ENCODE measurements at regions not wholly inside any gene's neighbourhood (a gene's known extent, or its start where the extent isn't known, plus 50 kb on each side); places are given as distances from the start of the nearest gene placed in this dataset.
A peak's percentile ranks its signal among the peaks of the same experiment; 100 is the strongest.

DNA sequence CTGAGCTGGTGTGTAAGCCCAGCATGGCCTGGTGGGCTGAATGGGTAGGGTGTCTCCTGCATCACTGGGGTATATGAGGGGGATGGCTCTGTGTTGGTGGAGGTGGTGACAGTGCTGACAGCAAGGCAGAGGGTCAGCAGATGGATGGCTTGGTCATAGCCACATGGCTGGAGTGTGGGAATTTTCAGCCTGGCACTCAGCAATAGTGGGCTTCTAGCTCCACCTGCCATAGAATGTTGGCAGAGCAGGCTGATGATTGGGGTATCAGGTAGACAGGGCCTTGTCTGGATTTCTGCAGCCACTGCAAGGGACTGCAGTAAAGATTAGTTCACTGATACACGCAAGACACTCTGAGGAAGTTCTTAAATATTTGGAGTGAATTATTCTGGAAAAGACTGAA, 137.5 kb upstream of the BACH2 start:
- no peak for DNase-seq

DNA sequence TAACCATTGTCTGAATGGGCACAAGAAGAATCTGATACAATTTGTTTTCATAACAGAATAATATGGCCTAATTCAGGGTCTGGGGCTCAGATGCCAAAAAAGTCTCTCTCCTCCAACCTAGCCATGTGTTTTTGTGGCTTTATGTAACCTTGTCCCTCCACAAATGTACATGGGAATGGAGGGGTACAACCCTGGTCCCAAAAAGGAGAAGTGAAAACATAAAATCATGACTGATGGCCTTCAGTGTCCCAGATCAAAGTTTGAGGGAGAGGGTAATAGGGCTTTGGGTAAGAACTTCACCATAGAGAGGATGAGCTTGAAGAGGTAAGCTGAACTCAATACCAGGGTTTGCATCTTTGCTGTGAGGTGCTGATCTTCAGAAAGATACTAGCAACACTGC, 136.3 kb upstream of the BACH2 start:
- DNase-seq: no peak

DNA sequence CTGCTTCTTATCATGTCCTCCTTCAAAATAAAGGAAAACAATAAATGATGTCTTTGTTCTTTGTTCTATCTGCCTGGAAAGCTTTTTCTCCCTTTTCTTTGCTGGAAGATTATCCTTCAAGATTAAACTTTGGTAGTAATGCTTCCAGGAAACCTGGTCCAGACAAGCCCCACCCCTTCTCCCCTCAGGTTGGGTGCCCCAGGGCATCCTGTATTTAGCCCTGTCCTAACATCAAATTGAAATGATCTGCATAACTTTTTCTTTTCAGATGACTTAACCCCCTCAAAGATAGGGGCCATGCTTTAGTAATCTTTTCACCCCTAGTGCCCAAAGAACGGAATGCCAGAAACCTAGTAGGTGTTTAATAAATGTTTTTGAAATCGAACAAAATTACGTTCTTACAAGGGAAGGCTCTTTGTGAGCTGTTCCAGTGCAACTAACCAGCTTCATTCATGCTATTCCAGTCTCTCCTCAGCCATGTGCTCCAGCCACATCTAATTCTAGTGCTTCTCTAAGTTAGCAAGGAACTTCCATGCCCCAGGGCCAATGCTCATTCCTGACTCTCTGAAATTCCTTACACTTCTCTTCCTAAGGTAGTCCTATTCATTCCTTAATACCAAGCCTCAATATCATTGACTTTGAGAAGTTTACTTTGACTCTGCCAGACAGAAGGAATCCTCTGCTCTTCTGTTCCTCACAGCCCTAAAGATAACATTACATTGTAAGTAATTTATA, 135.6 kb upstream of the BACH2 start:
- DNase-seq: no peak

DNA sequence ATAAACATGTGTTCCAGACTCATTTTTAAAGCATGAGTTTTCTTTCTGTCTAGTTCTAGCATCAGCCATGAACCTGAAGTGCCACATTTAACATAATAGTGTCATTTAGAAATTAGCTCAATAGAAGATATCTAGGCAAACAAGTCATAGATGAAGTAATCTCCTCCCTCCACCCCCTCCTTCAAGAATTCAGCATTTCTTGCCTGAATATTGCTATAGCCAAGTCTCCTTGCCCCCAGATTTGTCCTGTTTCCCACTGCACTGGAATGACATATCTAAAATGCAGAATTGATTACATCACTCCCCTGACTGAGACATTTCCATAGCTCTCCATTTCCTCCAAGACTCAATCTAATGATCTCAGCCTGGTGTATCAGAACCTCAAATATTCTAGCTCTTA, 134.9 kb upstream of the BACH2 start:
- DNase-seq: no peak

DNA sequence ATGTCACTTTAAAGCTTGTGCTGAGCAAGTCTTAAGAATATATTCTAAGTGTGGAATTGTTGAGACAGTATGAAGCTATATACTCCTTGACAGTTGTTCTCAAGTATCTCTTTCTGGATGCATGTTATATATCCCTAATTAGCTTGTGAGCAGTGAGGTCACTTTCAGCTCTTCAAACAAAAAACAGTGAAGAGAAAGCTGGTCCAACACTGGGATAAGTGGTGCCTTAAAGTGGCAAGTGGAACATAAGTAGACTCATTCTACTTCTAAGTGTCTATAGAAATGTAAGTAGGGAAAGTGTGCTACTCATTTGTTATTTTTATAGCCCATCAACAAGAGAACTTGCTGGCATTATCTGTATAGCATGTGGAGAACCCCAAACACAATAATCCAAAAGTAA, 133.1 kb upstream of the BACH2 start:
- DNase-seq: no peak

DNA sequence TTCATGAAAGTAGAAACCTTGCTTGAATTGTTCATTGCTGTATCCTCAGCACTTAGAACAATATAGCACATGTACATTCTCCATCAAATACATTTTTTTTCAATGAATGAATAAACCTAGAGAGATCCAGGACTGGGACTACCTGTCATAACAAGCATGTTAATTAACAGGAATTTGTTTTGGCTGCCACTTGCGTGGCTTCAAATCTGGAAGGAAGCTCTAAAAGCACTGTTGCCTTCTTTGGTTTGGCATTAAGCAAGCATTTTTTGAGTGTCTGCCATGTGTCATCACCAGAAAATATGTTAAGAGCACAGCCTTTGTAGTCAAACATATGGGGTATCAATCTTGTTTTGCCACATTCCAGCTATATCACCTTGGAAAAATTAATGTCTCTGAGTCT, 131.9 kb upstream of the BACH2 start:
- DNase-seq: no peak

DNA sequence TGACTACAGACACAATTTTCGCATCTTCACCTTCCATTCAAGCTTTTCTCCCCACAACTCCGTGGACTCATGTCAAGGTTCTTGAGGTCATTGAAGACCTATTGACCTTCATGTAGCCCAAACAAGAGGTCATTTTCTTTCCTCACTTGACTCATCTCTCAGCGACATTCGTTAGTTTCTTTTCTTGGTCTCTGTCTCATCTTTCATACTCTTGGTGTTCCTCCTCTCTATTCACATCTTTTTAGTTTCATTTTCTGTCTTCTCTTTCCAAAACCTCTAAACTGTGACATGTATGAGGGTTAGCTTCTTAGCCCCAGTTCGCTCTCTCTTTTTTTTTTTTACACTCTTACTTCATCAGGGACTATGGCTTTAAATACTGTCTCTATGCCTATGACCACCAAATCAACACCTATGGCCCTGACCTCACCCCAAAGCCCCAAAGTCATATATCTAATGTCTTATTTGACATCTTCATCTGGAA, 128.6 kb upstream of the BACH2 start:
- DNase-seq: peak in 1 of 2 experiments; percentile 50

DNA sequence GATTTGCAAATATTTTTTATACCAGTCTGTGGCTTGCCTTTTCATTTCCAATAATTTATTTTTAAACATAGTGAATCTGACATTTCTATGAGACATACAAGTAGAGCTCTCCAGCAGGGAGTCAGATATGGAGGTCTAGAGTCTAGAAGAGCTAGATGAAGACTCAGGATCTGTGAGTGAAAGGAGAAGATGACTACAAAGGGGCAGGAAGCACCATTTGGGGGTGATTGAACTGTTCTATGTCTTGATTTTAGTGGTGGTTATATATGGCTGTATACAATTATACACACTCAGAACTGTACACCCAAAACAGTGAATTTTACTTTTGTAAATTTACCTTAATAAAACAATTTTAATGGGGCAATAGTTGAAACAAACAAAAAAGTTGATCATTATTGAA, 127.9 kb upstream of the BACH2 start:
- DNase-seq: no peak

DNA sequence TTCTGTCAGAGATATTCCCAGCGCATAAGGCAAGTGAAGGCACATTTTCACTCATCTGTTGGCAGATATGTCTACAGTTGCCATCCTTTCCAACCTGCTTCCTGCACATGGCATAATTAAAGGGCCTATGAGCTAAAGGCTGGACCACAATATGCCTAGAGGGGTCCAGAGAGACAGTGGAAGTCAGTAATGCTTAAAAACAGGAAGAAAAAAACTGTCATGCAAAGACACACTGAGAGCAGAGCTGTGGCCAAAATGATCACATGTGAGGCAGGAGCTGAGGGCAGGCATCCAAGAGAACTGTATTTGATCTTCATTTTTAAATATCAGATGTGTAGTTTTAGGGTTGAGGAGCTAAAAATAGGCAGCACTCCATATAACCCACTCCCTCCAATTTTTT, 125.0 kb upstream of the BACH2 start:
- no peak for DNase-seq

DNA sequence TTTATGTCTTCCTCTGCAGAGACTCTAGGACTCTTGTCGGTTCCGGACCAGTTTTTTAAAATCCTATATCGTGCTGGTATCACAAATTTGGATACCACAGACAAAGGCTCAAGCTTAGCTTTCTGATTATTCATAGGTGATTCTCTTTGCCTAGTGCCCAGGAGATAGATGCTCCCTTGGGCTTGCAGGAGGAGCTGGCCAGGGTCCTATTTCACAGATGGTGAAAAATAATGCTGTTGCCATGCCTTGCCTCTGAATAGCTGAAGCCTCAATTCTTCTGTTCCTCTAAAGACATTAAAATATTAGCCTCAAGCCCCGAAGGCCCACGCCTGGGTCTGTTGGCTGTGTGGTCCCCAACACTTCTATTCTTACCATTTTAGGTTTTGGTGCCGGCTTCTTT, 123.9 kb upstream of the BACH2 start:
- DNase-seq: no peak

DNA sequence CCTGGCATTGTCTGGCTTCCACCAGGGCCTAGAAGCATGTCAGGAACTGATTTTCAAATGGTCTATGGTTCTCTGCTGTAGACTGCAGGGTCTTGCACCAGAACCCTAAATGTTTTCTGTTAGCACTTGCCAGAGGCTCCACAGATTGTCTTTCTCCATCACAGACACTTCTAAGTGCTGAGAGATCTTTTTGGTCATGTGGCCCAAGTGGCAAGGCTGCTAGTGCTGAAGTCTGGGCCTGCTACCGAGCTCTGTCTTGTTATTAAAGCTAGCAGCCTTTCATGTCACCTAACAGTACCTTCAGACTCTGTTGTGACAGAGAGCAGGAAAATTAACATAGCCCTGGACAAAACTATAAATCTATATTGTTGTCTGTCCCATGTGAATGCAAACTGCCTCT, 120.7 kb upstream of the BACH2 start:
- no peak for DNase-seq

DNA sequence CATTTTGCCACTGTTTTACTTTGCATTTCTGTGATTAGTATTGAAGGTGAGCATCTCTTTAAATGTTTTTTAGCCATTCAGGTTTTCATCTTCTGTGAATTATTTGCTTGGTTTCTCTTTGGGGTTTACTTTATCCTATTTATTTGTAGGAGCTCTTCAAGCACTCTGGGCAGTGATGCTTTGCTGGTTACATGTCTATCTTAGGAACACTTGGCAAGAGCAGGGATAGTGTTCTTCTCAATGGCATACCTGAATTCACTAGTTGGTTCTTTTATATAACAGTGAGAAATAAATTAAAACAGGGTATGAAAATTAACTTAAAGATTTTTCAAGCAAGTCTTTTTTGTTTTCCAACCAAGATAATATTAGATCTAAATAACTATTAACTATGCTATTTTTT, 119.7 kb upstream of the BACH2 start:
- DNase-seq: no peak

DNA sequence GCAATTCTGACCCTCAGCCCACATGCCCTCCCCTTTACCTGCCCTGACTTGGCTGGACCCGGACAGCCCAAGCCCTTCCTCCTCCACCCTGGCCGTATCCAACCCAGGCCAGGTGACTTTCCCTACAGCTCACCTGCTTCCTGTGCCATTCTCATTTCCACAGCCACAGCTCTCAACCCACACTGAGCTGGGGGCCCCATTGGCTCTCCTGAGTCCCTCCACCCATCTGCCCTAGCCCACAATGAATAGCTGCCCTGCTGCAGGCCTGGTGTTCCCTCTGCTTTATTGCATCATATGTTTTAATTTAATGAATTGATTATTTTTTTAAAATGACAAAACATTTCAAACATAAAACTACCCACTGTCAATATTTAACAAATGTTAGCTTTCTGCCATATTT, 118.5 kb upstream of the BACH2 start:
- DNase-seq: no peak

DNA sequence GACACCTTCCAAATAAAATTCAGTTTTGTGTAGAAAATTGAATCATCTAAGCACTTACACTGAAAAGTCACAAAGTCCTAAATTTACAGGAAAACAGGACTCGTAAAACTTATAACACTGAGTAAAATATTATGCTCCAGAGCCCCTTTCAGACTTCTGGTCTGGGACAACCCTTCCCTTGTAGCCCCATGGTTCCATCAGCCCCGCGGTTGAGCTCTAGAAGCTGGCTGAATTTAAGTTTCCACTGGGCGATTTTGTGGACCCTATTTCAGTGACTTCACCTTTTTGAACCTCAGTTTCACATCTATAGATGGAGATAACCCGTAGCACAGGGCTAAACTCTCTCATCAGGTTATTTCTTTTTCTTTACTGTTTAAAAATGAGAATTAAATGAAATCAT, 117.7 kb upstream of the BACH2 start:
- no peak for DNase-seq

DNA sequence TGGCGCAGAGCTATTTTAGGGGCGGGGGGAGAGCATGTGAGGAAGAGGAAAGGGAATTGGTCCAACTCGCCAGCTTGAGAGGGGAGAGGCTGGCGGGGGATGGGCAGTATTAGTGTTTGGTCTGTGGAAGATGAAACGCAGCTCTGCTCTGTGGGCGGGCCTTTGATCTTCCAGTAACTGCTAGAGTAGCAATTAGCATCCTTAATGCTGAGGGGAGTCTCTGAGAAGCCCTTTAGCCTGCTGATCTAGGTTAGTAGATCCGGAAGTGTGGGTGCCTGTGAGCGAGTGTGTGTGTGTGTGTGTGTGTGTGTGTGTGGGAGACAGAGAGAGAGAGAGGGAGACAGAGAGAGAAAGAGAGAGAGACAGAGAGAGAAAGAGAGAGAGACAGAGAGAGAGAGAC, 117.2 kb upstream of the BACH2 start:
- peak; percentile 81 to 82 for DNase-seq

DNA sequence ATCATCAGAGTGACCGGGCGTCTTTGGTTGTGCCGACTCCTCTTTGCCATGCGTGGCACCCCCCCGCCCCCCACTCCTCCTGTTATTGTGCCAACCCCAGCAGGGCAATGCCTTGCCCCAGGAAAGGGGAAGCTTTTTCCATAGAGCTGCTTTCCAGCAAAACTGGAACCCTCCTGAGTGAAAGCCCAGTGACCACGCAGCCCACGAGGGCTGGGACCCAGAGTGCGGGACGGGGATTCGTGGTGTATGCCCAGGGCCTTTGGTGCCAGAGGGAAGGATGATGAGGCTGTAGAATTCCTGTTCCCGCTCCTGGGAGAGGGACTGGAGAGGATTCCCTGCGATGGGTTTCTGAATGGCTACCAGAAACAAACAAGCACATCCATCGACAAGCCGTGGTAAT, 116.8 kb upstream of the BACH2 start:
- DNase-seq: no peak

DNA sequence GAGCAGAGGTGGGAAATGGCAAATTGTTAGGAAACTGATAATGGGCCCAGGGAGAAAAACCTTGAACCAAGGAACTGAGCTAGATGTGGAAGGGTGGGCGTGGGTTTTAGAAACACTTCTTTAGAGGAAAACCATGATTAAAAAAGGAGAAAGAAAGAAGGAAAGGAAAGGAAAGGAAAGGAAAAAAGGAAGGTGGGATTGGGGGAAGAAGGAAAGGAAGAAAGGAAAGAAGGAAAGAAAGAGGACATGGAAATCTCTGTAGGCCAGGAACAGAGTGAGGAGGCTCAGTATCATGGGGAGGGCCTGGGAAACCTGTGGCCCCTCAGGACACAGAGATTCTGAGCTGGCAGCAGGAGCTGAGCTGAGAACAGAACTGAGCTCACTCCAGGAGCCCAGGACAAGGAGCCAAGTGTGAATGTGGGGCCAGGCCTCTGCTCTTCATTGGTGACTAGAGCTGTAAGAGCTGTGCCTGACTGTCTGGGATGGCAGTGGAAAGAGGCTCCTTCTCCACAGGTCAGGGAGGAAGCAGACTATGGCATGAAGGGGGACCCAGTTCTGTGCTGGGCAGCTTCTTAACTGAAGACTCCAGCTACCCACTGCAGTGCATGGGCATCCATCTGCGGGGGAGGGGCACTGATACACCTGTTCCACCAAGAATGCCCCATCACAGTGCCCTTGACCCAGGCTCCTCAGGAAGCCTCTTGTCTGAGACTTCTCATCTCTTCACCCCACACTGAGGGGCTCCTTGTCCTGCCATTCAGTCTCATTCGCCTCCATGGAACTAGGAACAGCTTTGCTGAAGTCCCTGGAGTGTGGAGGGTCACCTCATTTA, 116.1 kb upstream of the BACH2 start:
- DNase-seq: peak; percentile 45 to 49

DNA sequence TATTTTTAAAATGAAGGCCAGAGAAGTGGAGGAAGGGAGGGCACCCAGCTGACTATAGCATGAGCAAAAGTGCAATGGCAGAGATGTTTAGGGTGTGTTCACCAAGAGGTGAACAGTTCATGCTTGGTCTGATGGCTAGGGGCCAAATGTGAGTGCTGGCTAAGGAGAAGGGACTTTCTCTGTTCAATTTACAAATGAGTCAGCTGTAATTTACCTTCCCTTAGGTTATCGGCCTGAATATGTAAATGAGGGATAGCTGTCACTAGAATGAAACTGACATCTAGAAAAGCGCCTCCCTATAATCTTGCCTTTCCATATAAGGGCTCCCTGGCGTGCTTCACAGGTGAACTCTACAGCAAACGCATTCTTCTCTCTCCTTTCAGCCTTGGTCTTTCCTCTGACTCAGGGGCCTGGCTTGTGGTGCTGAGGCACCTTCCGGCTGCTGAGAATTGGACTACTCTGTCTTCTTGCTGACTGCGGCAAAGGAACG, 114.7 kb upstream of the BACH2 start:
- peak; percentile 75 to 79 for DNase-seq

DNA sequence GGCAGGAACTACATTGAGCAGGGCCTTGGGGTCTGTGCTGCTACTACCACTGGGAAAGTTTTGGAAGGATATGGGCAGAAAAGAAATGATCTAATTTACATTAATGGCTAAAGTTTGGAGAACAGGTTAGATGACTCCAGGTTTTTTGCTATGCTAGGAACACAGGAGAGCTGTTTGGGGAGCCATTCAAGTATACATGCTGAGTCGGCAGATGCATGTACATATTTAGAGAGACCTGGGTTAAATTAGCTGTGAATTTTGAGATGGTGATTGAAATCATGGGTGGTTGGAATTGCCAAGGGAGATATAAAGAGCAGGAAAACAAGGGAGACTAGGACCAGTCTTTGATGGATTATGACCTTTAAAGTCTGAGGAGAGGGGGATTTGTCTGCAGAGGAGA, 113.1 kb upstream of the BACH2 start:
- no peak for DNase-seq

DNA sequence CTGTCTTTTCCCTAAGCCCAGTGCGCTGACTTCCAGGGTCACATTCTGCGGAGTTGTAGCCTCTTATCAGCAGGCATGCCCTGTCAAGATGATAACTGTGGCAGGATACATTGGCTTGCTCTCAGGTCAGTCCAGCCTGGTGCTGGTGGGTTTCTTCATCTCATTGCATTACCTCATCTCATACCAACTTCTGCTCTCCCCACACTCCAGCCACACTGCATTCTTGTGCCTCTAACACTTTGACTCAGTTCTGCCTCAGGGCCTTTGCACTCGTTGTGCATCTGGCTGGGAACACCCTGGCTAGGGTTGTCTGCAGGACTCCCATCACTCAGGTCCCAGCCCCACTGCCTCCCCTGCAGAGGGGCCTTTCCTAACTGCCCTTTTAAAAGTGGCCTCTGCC, 110.3 kb upstream of the BACH2 start:
- DNase-seq: no peak

DNA sequence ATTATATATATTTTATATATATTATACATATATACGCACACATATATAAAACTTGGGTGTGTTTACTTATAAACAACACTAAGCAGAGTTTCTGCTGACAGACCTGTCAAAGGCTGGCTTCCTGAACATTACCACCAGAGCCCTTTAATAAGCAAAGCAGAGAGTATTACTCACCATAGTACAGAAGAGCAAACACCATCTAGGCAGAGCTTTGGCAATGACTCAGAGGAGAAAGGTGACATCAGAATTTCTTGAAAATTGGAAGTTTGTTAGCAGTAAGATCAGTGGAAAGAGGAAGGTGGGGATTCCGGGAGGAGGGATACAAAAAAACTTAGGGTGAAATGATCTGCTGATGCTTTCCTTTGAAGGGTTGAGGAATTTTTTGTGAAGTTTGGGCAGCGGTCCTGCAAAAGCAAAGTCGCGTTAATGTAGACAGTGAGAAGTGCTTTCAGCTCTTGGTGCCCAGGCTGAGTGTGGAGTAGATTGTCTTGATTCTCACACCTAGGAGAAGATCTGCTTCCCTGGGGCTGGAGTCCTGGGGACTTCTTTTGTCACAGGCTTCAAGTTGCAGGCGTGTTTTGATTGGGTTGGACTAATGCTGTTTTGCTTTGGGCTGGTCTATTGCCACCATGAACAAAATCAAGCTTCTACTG, 109.6 kb upstream of the BACH2 start:
- peak; percentile 50 to 52 for DNase-seq

DNA sequence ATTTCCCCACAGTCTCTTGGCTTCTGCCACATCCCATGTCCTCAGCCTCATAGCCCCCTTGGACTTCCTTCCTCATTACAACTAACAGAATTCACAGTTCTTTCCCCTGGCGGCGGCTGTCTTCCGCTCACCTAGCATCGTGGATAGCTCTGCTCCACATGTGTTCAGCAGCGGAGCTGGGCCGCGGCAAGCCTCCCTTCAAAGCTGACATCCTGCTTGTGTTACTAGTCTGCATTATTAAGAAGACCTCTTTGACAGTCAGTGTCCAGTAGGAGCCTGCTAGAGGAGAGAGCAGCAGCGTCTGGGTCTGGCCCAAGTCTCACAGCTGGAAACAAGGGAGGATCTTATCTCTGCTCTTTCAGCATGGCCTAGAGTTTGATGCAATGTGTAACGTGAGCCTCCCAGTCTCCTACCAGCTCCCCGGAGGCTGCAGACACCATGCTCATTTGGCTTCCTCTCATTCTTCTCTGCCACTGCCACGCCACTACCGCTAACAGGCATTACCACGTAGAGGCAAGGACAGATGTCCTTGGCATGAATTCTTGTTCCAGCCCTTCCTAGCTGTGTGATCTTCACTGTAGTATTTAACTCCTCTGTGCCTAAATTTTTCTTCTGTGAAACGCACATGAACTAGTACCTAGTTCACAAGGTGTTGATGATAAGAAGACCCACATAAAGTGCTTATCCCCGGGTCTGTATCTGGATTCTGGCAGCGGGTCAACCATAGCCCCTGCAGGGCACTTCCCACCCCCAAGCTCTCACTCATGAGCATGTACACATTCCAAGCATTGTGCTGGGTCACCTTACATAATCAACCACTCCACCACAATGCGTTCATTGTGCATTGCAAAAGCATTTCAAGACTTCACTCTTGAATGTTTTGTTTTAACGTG, 107.1 kb upstream of the BACH2 start:
- no peak for DNase-seq

DNA sequence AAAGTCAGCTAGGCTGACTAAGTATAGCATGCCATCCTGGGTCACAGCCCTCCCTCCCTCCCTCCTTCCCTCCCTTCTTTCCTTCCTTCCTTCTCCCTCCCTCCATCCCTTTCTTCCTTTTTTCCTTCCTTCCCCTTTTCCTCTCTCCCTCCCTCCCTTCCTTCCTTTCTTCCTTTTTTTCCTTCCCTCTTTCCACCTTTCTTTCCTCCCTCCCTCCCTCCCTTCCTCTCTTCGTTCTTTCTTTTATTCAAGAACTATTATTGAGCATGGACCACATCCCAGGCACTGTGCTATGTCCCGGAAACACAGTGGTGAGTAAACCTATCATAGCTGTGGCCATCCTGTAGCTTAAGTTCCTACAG, 106.2 kb upstream of the BACH2 start:
- no peak for DNase-seq
